Spleen (tissue), 11 donors: ENCODE measurements at regions not wholly inside any gene's neighbourhood (a gene's known extent, or its start where the extent isn't known, plus 50 kb on each side); places are given as distances from the start of the nearest gene placed in this dataset.

ENCODE experiments used
- DNase-seq: peaks from one replicate; pipeline ENCODE4 v3.0.0-alpha.2; 2020
- H3K27ac ChIP-seq, 8 donors: fragments of 200-600 bp; sonication (generic) in 7 of 8; 1 replicate in 4 of 8; 2 replicates in 4 of 8; pipeline versions ENCODE4 v1.5.0 to v1.8.0; 2016 to 2021; ENCODE audit warnings: inconsistent platforms in 4 of 8, mild to moderate bottlenecking in 4 of 8, moderate library complexity in 1 of 8
- H3K27me3 ChIP-seq, 7 donors: fragments of 200-600 bp; sonication (generic) in 6 of 7; replicated peaks in 1 of 7; 1 replicate in 4 of 7; 2 replicates in 3 of 7; pipeline versions ENCODE4 v1.5.0 to v1.8.0; 2016 to 2021; ENCODE audit warnings: inconsistent platforms in 3 of 7, mild to moderate bottlenecking in 1 of 7
- H3K36me3 ChIP-seq, 6 donors: fragments of 200-600 bp; sonication (generic) in 5 of 6; 1 replicate in 4 of 6; 2 replicates in 2 of 6; pipeline versions ENCODE4 v1.5.0 to v1.8.0; 2016 to 2021; ENCODE audit warnings: inconsistent platforms in 2 of 6
- H3K4me1 ChIP-seq, 6 donors: fragments of 200-600 bp; sonication (generic) in 5 of 6; 1 replicate in 3 of 6; 2 replicates in 3 of 6; pipeline versions ENCODE4 v1.5.0 to v1.8.0; 2016 to 2021; ENCODE audit warnings: inconsistent platforms in 3 of 6
- H3K4me3 ChIP-seq, 8 donors: fragments of 200-600 bp; sonication (generic) in 7 of 8; 1 replicate in 4 of 8; 2 replicates in 4 of 8; pipeline versions ENCODE4 v1.5.0 to v1.8.0; 2016 to 2021; ENCODE audit warnings: inconsistent platforms in 4 of 8, mild to moderate bottlenecking in 4 of 8, moderate library complexity in 2 of 8
- H3K9me3 ChIP-seq, 8 donors: fragments of 200-600 bp; sonication (generic) in 7 of 8; 1 replicate in 4 of 8; 2 replicates in 4 of 8; pipeline versions ENCODE4 v1.5.0 to v1.8.0; 2016 to 2021; ENCODE audit warnings: inconsistent platforms in 4 of 8
- CTCF ChIP-seq, 11 experiments: fragments of 200-600 bp in 7 of 11; fragments of 450-650 bp in 4 of 11; sonication (generic) in 4 of 11; IDR thresholded peaks in 8 of 11; conservative IDR thresholded peaks in 3 of 11; 1 replicate in 7 of 11; 2 replicates in 4 of 11; pipeline versions ENCODE4 v1.4.0 to v1.8.0; 2016 to 2021; ENCODE audit warnings: antibody characterized with exemption in 11 of 11, inconsistent platforms in 4 of 11, mild to moderate bottlenecking in 1 of 11
- POLR2A ChIP-seq, 3 donors: fragments of 450-650 bp; IDR thresholded peaks; one replicate each; pipeline ENCODE4 v1.5.1; 2017; ENCODE audit warnings: antibody characterized with exemption in 3 of 3, mild to moderate bottlenecking in 1 of 3
- POLR2AphosphoS5 ChIP-seq, 3 donors: sonication (generic); formaldehyde crosslinking; IDR thresholded peaks; one replicate each; pipeline ENCODE4 v1.5.1; 2017; ENCODE audit warnings: antibody characterized with exemption in 3 of 3
- WGBS, 5 donors: extraction: QIAGEN DNeasy Blood & Tissue Kit in 3 of 5; methylation state at CpG; one replicate each; pipeline versions ENCODE4 v1.1.5 to v1.1.7; 2013 to 2018; 5-methylcytosine and 5-hydroxymethylcytosine counted together
- intact Hi-C: fragments of 100-400 bp; cut with DNase I; formaldehyde crosslinking; loops from one replicate; pipeline ENCODE4 v1.15.0; 2023; ENCODE audit warnings: low total_unique reads
- donor health status: healthy with polysubstance abuse.
- donor health status: DM: no; HTN: no; CAD: no; lungs with moderate emphysema.
- donor health status: DM: no; HTN: no; CAD: no.
- donor health status: Bipolar disorder and iron deficiency.
- donor health status: healthy.
- donor health status: DM: no; HTN: no; CAD: no.
- donor health status: DM: yes; HTN: yes; CAD: no.

GRCh38 chr13:90760639-90761038 lies 586.8 kb upstream of the MIR17HG start:
- TF ChIP-seq POLR2A (IDR thresholded peaks at IDR 0.05) (no peak), POLR2AphosphoS5 (IDR thresholded peaks at IDR 0.05) (no peak), CTCF (IDR thresholded peaks at IDR 0.05 in 8 of 11, conservative IDR thresholded peaks at IDR 0.05 in 3 of 11) (no peak)
- intact Hi-C loops: no loop called here
- no peak overlapping the region for H3K27ac ChIP-seq
- H3K36me3 ChIP-seq: no peaks in the 10 kb centered on the region
- H3K4me3 ChIP-seq: no peak overlapping the region
- no peak for DNase-seq
- no peaks in the 10 kb centered on the region for H3K27me3 ChIP-seq
- 49 to 95% (median 86%) methylated on average over 1 of the region's 1 CpG for WGBS, 5 donors
- H3K9me3 ChIP-seq: no peaks in the 10 kb centered on the region
- H3K4me1 ChIP-seq: no peaks in the 10 kb centered on the region

- intact Hi-C loops: no loop called here
- H3K36me3 ChIP-seq: no peaks in the 10 kb centered on the region
- H3K4me3 ChIP-seq: no peak overlapping the region
- DNase-seq: no peak
- H3K9me3 ChIP-seq: no peaks in the 10 kb centered on the region
- no peaks in the 10 kb centered on the region for H3K27me3 ChIP-seq
- WGBS, 5 donors: 8 to 16% (median 13%) methylated on average over 2 of the region's 2 CpGs
- TF ChIP-seq CTCF (IDR thresholded peaks at IDR 0.05 in 8 of 11, conservative IDR thresholded peaks at IDR 0.05 in 3 of 11) (no peak), POLR2AphosphoS5 (IDR thresholded peaks at IDR 0.05) (no peak), POLR2A (IDR thresholded peaks at IDR 0.05) (no peak)
- no peaks in the 10 kb centered on the region for H3K4me1 ChIP-seq
- no peak overlapping the region for H3K27ac ChIP-seq
Observed at GRCh38 chr13:90763476-90764150, 583.9 kb upstream of the MIR17HG start.

- TF ChIP-seq POLR2A (IDR thresholded peaks at IDR 0.05) (no peak), POLR2AphosphoS5 (IDR thresholded peaks at IDR 0.05) (no peak), CTCF (IDR thresholded peaks at IDR 0.05 in 8 of 11, conservative IDR thresholded peaks at IDR 0.05 in 3 of 11) (no peak)
- WGBS, 5 donors: 87 to 98% (median 91%) methylated on average over 1 of the region's 1 CpG
- no peaks in the 10 kb centered on the region for H3K36me3 ChIP-seq
- no peaks in the 10 kb centered on the region for H3K4me1 ChIP-seq
- intact Hi-C loops: no loop called here
- H3K9me3 ChIP-seq: no peaks in the 10 kb centered on the region
- no peaks in the 10 kb centered on the region for H3K27me3 ChIP-seq
- DNase-seq: no peak
- H3K27ac ChIP-seq: no peak overlapping the region
- H3K4me3 ChIP-seq: no peak overlapping the region
Observed at GRCh38 chr13:90766386-90766902, 581.0 kb upstream of the MIR17HG start.

GRCh38 chr13:90768116-90768515 lies 579.4 kb upstream of the MIR17HG start:
- WGBS, 5 donors: 61 to 72% (median 67%) methylated on average over 3 of the region's 3 CpGs
- Histone ChIP-seq H3K36me3 (no peaks in the 10 kb centered on the region), H3K4me3 (no peak overlapping the region), H3K4me1 (no peaks in the 10 kb centered on the region), H3K27me3 (no peaks in the 10 kb centered on the region), H3K9me3 (no peaks in the 10 kb centered on the region), H3K27ac (no peak overlapping the region)
- no peak for DNase-seq
- intact Hi-C loops: no loop called here
- TF ChIP-seq POLR2A (IDR thresholded peaks at IDR 0.05): no peak
- TF ChIP-seq POLR2AphosphoS5 (IDR thresholded peaks at IDR 0.05): no peak
- no peak for TF ChIP-seq CTCF (IDR thresholded peaks at IDR 0.05 in 8 of 11, conservative IDR thresholded peaks at IDR 0.05 in 3 of 11)
